ENCODE measurements at regions not wholly inside any gene's neighbourhood (a gene's known extent, or its start where the extent isn't known, plus 50 kb on each side); places are given as distances from the start of the nearest gene placed in this dataset.

GRCh38 chr6:113560908-113561307, 296.2 kb upstream of the MARCKS start:
- no peak for DNase-seq (ENCODE audit: low read depth in 2 of 2)

- no peak for DNase-seq (ENCODE audit: low read depth in 2 of 2)
These were observed 294.9 kb upstream of the MARCKS start for GRCh38 chr6:113562248-113562647.

DNA sequence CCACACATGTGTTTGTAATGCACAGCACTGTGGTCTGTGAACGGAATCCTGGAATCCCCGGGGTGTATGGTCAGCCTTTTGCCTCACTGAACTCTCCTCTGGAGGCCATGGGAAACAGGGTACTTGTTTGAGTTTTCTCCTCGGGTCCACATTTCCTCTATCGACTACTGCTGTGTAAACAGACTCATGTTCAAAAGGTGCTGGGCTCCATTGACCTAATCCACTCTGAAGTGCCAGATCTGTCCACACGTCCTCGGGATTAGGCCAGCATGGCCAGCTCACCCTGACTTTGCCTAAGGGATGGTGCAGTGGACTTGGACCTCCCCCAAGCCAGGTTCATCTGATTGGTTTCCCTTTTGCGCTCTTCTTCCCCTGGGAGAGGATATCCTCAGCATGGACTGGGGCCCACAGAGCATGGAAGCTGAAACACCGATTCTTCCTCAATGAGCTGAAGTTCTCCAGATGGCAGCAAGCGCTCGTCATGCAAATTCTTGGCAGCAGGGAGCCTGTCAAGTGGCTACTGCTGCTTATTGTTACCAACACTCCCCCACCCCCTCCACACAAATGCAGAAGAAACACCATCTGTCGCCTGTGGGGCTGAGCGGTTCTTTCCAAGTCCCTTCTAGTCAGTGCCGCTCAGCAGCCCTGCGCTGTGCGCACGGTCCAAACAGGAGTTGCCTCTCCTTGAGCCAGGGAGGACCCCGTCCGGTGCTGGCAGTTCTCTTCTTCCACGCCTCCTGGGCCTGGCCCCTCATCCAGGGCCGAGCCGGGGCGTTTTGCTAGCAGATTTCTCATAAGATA, 292.6 kb upstream of the MARCKS start:
- DNase-seq (ENCODE audit: low read depth in 2 of 2), result no peak

GRCh38 chr6:113565306-113565705, 291.8 kb upstream of the MARCKS start:
- DNase-seq (ENCODE audit: low read depth in 2 of 2), result no peak

DNA sequence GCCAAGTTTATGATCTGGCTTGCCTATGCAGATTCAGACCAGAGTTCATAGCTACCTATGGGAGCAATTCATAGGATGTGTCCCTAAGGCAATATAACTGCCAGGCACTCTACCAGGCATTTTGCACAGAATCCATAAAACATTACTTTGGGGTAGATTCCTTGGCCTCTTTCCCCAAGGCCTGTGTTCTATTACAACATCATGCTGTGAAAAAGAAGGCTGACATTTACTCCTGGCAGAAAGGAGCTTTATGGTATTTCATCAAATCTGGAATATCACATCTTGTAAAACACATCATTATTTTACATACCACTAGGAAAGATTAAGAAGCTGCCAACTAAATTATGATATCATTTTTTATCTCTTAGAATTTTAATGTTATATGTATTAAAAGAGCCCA, 287.0 kb upstream of the MARCKS start:
- no peak for DNase-seq (ENCODE audit: low read depth in 2 of 2)

- no peak for DNase-seq (ENCODE audit: low read depth in 2 of 2)
These were observed 286.5 kb upstream of the MARCKS start for GRCh38 chr6:113570641-113571040.

DNA sequence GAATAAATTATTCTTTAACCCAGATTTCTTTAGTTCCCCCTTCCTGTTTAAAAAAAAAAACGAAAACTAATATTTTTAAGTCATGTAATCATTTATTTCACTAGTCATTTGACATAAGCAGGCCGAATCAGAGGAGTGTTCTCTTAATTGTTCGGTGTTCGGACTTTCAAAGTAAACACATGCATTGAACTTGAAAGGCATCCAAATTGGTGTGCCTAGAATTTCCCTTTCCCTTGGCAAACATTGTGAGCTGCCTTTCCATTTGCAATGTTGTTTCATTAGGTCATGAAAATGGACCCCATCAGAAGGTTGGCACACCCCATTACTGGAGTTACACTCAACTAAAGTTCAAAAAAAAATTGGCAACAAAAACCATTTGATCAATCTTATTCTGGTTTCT, 283.0 kb upstream of the MARCKS start:
- DNase-seq (ENCODE audit: low read depth in 2 of 2), result no peak

- DNase-seq (ENCODE audit: low read depth in 2 of 2), result no peak
These were observed 280.8 kb upstream of the MARCKS start for GRCh38 chr6:113576310-113576709.

GRCh38 chr6:113578691-113579090, 278.5 kb upstream of the MARCKS start:
- no peak for DNase-seq (ENCODE audit: low read depth in 2 of 2)

- no peak for DNase-seq (ENCODE audit: low read depth in 2 of 2)
These were observed 272.4 kb upstream of the MARCKS start for GRCh38 chr6:113584767-113585166.

GRCh38 chr6:113585246-113585645, 271.9 kb upstream of the MARCKS start:
- DNase-seq (ENCODE audit: low read depth in 2 of 2), result no peak

DNA sequence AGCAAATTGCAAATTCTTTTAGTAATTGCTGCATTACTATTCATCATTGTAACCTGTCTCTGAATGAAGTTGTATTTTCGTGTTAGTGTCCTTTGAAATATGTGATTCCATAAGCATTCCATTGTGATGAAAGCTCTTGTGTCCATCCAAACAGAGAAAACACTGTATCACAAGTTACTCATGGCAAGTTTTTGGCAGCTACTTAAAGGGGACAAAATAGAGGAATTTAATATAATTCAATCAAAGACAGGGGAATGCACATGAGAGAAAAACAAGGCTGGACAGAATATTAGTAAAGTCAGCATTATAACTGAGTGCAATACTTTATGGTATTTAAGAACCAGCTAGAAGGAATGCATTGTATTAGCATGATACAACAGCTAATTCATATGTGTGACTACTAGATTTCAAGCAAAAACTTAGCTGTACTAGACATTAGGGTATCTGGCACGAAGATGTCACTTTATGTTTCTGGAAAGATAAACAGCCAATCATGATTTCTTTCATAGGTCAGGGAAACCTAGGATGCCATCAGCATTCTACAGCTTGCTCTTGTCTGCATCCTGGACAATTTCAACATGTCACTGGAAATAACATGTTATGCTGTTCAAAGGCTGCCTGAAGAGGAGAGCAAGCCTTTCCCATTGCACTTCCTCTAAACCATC, 270.6 kb upstream of the MARCKS start:
- no peak for DNase-seq (ENCODE audit: low read depth in 2 of 2)

DNA sequence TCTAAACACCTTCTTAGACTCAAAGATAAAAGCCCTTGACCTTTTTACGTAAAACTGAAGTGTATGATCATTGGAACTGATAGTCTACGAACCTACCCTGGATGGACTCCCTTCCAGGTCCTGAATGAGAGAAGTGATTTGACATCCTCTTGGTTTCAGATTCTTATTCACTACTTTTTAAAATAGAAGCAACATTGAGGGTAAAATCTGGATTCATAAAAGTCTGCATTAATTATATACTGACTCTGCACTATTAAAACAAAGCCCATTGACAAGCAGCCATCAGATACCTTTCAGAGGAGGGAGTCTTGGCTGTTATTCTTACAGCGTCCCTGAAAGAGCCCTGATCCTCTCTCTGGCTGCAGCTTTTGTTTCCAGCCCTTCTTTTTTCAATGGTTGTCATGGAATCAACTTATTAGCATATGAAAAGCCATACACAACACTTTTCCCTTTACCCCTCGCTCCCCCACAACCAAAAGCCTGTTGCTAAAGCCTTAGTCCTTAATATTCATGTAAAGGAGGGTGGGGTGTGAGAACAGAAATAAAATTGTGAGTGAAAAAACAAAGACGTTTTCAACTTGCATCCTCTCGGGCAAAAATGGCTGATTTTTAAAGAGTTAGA, 270.0 kb upstream of the MARCKS start:
- DNase-seq (ENCODE audit: low read depth in 2 of 2), result no peak

GRCh38 chr6:113588646-113589045, 268.5 kb upstream of the MARCKS start:
- no peak for DNase-seq (ENCODE audit: low read depth in 2 of 2)

DNA sequence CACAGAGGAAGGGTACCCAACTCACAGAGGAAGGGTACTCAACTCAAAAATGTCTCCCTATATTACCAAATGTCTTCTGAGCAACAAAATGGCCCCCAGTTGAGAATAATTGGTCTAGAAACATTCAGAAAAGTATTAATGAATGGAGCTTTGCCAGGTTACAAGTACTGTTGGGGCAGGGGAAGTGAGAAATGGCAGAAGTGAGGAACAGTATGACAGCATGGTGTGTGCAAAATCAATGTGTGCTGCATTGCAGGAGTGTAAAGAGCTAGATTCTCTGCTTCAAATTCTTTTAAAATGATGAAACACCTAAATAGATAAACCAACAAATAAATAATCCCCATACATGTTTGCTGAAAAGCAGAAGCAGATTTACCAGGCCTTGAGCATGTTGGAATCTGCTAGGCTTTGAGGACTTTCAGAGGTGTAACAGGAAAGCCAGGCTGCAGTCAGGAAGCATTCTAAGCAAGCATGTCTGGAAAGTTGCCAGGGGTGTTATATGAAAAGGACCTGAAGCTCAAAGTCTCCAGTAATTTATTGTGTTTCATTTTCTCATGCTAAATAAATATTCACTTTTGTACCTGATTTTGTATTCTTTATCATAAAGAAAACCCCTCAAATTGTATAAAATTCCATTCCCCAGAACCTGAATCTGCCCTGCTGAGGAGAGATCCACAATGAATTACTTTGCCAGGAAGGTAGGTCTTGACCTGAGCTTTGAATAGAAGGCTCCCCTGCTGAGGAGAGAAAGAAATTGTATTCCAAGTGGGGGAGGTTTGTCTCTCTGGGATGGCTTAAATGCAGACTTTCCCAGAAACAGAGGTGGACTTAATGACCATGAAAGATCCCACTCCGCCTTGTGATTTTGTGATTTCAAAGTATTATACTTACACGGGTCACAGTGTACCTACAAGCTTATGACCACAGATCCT, 265.0 kb upstream of the MARCKS start:
- no peak for DNase-seq (ENCODE audit: low read depth in 2 of 2)

GRCh38 chr6:113594726-113595125, 262.4 kb upstream of the MARCKS start:
- DNase-seq (ENCODE audit: low read depth in 2 of 2), result no peak

DNA sequence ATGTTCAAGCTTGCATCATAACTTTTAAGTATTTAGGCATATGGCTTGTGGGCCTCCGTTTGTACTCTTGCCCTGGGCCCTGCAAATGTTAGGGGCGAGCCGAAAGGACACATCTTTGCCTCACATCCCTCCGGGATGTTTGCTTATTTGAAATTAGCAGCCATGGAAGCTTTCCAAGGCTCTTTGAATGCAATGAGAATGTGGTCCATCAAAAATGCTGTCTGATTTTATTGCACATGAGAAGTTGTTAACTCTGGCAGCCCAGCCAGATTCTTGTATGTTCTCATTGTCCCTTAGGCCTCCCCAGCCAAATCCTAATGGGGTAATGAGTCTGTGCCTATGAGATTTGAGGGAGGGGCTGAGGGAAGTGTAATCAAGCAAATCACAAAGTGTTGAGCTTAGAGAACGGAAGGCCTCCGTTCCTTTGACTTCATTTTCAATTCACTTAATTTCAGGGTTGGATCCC, 261.2 kb upstream of the MARCKS start:
- no peak for DNase-seq (ENCODE audit: low read depth in 2 of 2)

DNA sequence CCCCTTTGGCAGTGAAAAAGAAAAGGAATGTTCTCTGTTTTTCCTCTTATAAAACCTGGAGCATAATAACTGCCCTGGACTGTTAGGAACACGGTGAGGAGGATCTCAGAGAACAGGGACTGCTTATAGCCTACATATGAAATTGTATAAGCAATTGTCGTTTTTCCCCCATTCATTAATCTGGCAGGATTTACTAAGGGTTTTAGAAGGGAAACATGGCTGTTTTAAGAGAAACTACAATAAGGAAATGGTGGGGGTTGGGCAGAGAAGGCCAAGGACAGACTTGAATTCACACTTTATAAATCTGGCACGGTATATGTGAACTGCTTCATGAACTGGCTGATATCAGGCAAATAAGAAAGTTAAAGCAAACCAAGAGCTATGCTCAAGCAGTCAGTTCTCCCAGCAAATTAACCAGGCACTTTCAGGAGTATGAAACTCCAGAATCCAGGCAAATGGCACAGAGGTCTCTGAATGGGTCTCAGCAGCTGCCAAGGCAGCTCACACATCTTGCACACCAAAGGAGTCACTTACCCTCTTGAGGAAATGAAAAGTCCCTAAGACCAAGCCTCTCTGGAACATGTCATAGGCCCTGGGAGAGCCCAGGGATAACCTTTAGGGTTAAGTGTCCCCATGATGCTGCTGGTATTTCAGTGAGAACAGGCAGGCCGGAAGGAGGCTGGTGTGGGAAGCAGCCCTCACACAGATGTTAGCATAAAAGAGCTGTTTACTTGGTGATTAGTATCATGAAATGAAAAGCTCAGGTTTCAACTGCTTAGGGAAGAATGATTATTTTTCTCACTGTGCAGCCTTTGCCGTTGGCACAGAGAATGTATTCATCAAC, 260.5 kb upstream of the MARCKS start:
- no peak for DNase-seq (ENCODE audit: low read depth in 2 of 2)

GRCh38 chr6:113597231-113597583, 259.9 kb upstream of the MARCKS start:
- no peak for DNase-seq (ENCODE audit: low read depth in 2 of 2)

- no peak for DNase-seq (ENCODE audit: low read depth in 2 of 2)
These were observed 258.4 kb upstream of the MARCKS start for GRCh38 chr6:113598786-113599185.

GRCh38 chr6:113599444-113599843, 257.7 kb upstream of the MARCKS start:
- DNase-seq (ENCODE audit: low read depth in 2 of 2), result no peak
